ENCODE measurements at regions not wholly inside any gene's neighbourhood (a gene's known extent, or its start where the extent isn't known, plus 50 kb on each side); places are given as distances from the start of the nearest gene placed in this dataset.

- TF ChIP-seq CTCF (IDR thresholded peaks at IDR 0.05; ENCODE audit: poor library complexity) (no peak), EZH2 (IDR thresholded peaks at IDR 0.05; ENCODE audit: borderline replicate concordance) (no peak)
These were observed 110.8 kb upstream of the CADPS start for GRCh38 chr3:62986061-62986460.

All from hepatocyte (in vitro differentiated cells).